Activated T-helper 2 cell treated with anti-CD3 and anti-CD28 coated beads, Interferon-gamma antibody, Interleukin-2, Interleukin-4, amounts not matched to agents 10 μg/mL and 5 μg/mL and 100 μg/mL, durations not matched to agents 14 hours and 24 hours and 36 hours (primary cell): ENCODE measurements at regions not wholly inside any gene's neighbourhood (a gene's known extent, or its start where the extent isn't known, plus 50 kb on each side); places are given as distances from the start of the nearest gene placed in this dataset.
A peak's percentile ranks its signal among the peaks of the same experiment; 100 is the strongest.

ENCODE experiments used
- DNase-seq: peaks from one replicate; pipeline ENCODE4 v3.0.0; 2021; ENCODE audit warnings: low spot score
- H3K27ac Mint-ChIP-seq: one replicate; pipeline ENCODE4 v1.8.0; 2021; ENCODE audit warnings: mixed read lengths
- H3K27me3 Mint-ChIP-seq: one replicate; pipeline ENCODE4 v1.8.0; 2021; ENCODE audit warnings: low read depth, mixed read lengths
- H3K36me3 Mint-ChIP-seq: one replicate; pipeline ENCODE4 v1.8.0; 2021; ENCODE audit warnings: low read depth, mixed read lengths
- H3K4me1 Mint-ChIP-seq: one replicate; pipeline ENCODE4 v1.8.0; 2021; ENCODE audit warnings: low read depth, mixed read lengths
- H3K4me3 Mint-ChIP-seq: one replicate; pipeline ENCODE4 v1.8.0; 2021; ENCODE audit warnings: low read depth, mild to moderate bottlenecking, moderate library complexity, mixed read lengths
- H3K9me3 Mint-ChIP-seq: one replicate; pipeline ENCODE4 v1.8.0; 2021; ENCODE audit warnings: mixed read lengths
- intact Hi-C: fragments of 100-400 bp; cut with micrococcal nuclease; formaldehyde crosslinking; loops from one replicate; pipeline ENCODE4 v1.15.1; 2023

DNA sequence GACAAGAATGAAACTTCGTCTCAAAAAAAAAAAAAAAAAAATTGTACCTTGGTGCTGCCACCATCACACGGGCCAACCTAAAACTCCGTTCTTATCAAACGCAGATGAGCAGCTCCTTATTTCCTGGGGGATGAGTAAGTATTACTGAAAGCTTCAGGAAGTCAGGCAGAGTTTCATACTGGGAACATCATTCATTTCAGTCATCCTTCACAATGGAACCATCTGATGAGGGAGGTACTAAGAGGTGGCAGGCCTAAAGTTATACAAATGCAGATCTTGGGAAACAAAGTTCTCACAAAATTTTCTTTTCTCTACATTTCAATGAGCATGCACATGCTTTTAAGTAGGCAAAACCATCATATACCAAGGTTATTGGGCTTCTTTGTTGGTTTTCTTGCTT is 636.0 kb upstream of the LMCD1 start:
- no peak for DNase-seq
- Mint-ChIP-seq H3K27ac (no peak overlapping the region), H3K36me3 (no peaks in the 10 kb centered on the region), H3K4me3 (no peak overlapping the region), H3K9me3 (peaks cover 4% of the 10 kb centered on the region), H3K4me1 (no peaks in the 10 kb centered on the region), H3K27me3 (no peaks in the 10 kb centered on the region)
- intact Hi-C loops: no loop called here

GRCh38 chr3:7867587-7867986 is 634.0 kb upstream of the LMCD1 start:
- Mint-ChIP-seq H3K4me1 (no peaks in the 10 kb centered on the region), H3K36me3 (no peaks in the 10 kb centered on the region), H3K27me3 (no peaks in the 10 kb centered on the region), H3K27ac (no peak overlapping the region), H3K4me3 (no peak overlapping the region), H3K9me3 (peaks cover 4% of the 10 kb centered on the region)
- DNase-seq: no peak
- intact Hi-C loops: no loop called here

DNA sequence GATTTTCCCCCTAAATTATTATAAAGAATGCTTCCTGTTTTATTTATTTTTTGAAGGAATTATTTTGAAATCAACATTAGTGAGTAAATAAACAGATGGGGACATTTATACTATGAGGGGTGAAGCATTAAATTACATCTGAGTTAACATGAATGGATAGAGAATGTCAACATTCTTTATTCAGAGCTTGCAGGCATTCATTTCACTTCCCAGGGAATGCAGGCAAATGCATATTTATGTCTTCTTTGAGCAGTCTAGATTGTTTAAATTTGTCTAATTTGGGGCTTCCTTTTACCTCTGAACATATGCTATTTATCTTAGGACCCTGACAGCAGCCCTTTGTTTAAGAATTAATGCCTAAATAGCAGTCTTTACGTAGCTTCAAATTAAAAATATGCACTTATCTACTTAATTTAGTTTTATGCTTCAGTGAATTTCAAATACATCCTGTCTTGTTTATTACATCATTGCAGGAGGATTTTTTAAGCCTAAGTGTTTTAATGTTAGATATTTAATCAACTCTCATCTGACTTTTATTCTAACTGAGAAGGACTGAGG is 630.5 kb upstream of the LMCD1 start:
- H3K36me3 Mint-ChIP-seq: no peaks in the 10 kb centered on the region
- H3K4me1 Mint-ChIP-seq: no peaks in the 10 kb centered on the region
- H3K27ac Mint-ChIP-seq: no peak overlapping the region
- H3K9me3 Mint-ChIP-seq: peaks cover 9% of the 10 kb centered on the region
- DNase-seq: no peak
- H3K4me3 Mint-ChIP-seq: no peak overlapping the region
- H3K27me3 Mint-ChIP-seq: no peaks in the 10 kb centered on the region
- intact Hi-C loops: no loop called here

GRCh38 chr3:7874116-7874515 is 627.5 kb upstream of the LMCD1 start:
- no peak overlapping the region for H3K4me3 Mint-ChIP-seq
- intact Hi-C loops: no loop called here
- H3K4me1 Mint-ChIP-seq: peaks cover 9% of the 10 kb centered on the region
- no peak for DNase-seq
- peaks cover 5% of the 10 kb centered on the region for H3K9me3 Mint-ChIP-seq
- no peak overlapping the region for H3K27ac Mint-ChIP-seq
- H3K36me3 Mint-ChIP-seq: no peaks in the 10 kb centered on the region
- no peaks in the 10 kb centered on the region for H3K27me3 Mint-ChIP-seq

- Mint-ChIP-seq H3K4me1 (peaks cover 9% of the 10 kb centered on the region), H3K27ac (no peak overlapping the region), H3K27me3 (no peaks in the 10 kb centered on the region), H3K36me3 (no peaks in the 10 kb centered on the region), H3K4me3 (no peak overlapping the region), H3K9me3 (peaks cover 5% of the 10 kb centered on the region)
- intact Hi-C loops: no loop called here
- no peak for DNase-seq
These were observed 625.7 kb upstream of the LMCD1 start for GRCh38 chr3:7875925-7876324.

DNA sequence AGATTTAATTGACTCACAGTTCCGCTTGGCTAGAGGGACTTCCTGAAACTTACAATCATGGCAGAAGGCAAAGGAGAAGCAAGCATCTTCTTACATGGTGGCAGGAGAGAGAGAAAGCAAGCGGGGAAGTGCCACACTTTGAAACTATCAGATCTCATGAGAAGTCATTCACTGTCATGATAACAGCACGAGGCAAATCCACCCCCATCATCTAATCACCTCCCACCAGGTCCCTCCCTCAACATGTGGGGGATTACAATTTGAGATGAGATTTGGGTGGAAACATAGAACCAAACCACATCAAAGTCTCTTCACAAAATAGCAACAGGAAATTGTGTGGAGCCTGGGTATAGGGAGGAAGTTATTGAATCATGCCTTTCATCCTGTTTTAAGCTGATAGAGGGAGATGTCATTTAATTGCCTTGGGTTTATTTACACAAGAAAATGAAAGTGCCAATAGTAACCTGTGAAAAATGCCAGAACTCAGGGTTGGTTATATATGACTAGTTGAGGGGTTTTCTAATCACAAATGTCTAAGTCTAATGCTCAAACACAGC is 624.8 kb upstream of the LMCD1 start:
- no peak overlapping the region for H3K27ac Mint-ChIP-seq
- H3K4me3 Mint-ChIP-seq: no peak overlapping the region
- intact Hi-C loops: no loop called here
- H3K36me3 Mint-ChIP-seq: no peaks in the 10 kb centered on the region
- DNase-seq: peak; percentile 32
- no peaks in the 10 kb centered on the region for H3K27me3 Mint-ChIP-seq
- H3K4me1 Mint-ChIP-seq: peaks cover 9% of the 10 kb centered on the region
- H3K9me3 Mint-ChIP-seq: peaks cover 5% of the 10 kb centered on the region

GRCh38 chr3:7877312-7877711 is 624.3 kb upstream of the LMCD1 start:
- peaks cover 13% of the 10 kb centered on the region for H3K4me1 Mint-ChIP-seq
- intact Hi-C loops: no loop called here
- H3K4me3 Mint-ChIP-seq: no peak overlapping the region
- no peaks in the 10 kb centered on the region for H3K27me3 Mint-ChIP-seq
- DNase-seq: no peak
- H3K27ac Mint-ChIP-seq: no peak overlapping the region
- H3K36me3 Mint-ChIP-seq: no peaks in the 10 kb centered on the region
- H3K9me3 Mint-ChIP-seq: peaks cover 5% of the 10 kb centered on the region

- H3K4me3 Mint-ChIP-seq: no peak overlapping the region
- intact Hi-C loops: no loop called here
- DNase-seq: no peak
- H3K27ac Mint-ChIP-seq: no peak overlapping the region
- peaks cover 1% of the 10 kb centered on the region for H3K9me3 Mint-ChIP-seq
- H3K27me3 Mint-ChIP-seq: no peaks in the 10 kb centered on the region
- H3K36me3 Mint-ChIP-seq: no peaks in the 10 kb centered on the region
- H3K4me1 Mint-ChIP-seq: peaks cover 13% of the 10 kb centered on the region
These were observed 622.1 kb upstream of the LMCD1 start for GRCh38 chr3:7879572-7879971.

- Mint-ChIP-seq H3K27me3 (no peaks in the 10 kb centered on the region), H3K4me1 (peaks cover 7% of the 10 kb centered on the region), H3K4me3 (no peak overlapping the region), H3K36me3 (no peaks in the 10 kb centered on the region), H3K9me3 (peaks cover 5% of the 10 kb centered on the region), H3K27ac (no peak overlapping the region)
- intact Hi-C loops: no loop called here
- no peak for DNase-seq
These were observed 619.7 kb upstream of the LMCD1 start for GRCh38 chr3:7881946-7882345.

GRCh38 chr3:7897655-7898054 is 604.0 kb upstream of the LMCD1 start:
- no peak overlapping the region for H3K27ac Mint-ChIP-seq
- DNase-seq: no peak
- intact Hi-C loops: no loop called here
- H3K36me3 Mint-ChIP-seq: no peaks in the 10 kb centered on the region
- no peaks in the 10 kb centered on the region for H3K4me1 Mint-ChIP-seq
- H3K27me3 Mint-ChIP-seq: no peaks in the 10 kb centered on the region
- H3K4me3 Mint-ChIP-seq: no peak overlapping the region
- no peaks in the 10 kb centered on the region for H3K9me3 Mint-ChIP-seq

- no peak overlapping the region for H3K27ac Mint-ChIP-seq
- peaks cover 1% of the 10 kb centered on the region for H3K4me1 Mint-ChIP-seq
- H3K4me3 Mint-ChIP-seq: no peak overlapping the region
These were observed 588.3 kb upstream of the LMCD1 start for GRCh38 chr3:7913283-7913682.

DNA sequence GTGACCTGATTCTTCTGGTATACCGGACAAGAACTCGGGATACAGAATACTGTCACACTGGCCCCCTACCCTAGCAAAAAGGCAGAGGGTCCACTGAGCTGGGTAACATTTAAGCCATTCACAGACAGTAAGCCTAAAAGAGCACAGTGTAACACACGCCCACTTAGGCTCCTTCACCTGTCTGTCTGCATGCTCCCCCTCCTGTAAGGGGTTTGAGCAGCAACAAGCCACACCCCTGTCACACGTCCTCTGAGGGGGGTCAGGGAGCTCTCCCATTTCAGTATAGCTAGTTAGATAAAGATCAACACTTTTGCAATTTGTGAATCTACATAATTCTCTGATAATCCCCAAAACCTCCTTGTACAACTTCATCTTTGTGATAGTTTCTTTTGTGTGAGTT is 586.3 kb upstream of the LMCD1 start:
- Mint-ChIP-seq H3K36me3 (no peaks in the 10 kb centered on the region), H3K4me3 (no peak overlapping the region), H3K27me3 (no peaks in the 10 kb centered on the region), H3K9me3 (no peaks in the 10 kb centered on the region), H3K4me1 (peaks cover 1% of the 10 kb centered on the region), H3K27ac (no peak overlapping the region)
- no peak for DNase-seq
- intact Hi-C loops: no loop called here

More at GRCh38 chr3:7913283-7913682, 588.3 kb upstream of the LMCD1 start:
- no peaks in the 10 kb centered on the region for H3K9me3 Mint-ChIP-seq
- H3K36me3 Mint-ChIP-seq: no peaks in the 10 kb centered on the region
- intact Hi-C loops: no loop called here
- no peaks in the 10 kb centered on the region for H3K27me3 Mint-ChIP-seq
- DNase-seq: no peak

DNA sequence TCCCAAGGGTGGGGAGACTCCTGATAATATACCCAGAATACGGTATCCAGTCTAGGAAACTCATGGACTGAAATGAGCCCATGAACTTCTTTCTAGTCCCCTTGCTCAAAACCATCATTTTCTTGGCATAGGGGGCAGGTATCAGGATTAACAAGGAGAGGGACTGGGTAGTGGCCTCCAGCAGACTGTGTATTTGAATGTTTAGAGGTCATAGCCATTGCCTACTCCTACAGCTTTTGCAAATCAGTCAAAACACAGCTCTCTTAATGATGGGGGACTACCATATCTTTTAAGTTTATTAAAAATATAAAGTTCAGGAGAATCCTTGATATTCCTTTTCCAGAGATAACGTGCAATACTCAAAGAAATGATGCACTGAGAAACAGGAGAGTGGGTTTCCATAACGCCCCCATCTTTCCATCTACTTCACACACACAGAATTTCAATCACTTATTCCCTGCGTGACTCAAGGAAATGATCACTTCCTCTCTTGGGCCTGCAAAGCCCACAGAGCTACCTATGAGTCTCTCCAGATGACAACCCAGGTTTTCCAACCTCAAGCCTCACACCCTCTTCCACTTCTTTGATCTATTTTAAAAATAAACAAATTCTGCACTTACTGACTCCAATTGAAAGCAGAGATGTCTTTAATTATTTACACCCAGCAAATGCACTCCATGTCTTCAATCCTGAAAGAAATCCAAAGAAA is 584.0 kb upstream of the LMCD1 start:
- Mint-ChIP-seq H3K27me3 (no peaks in the 10 kb centered on the region), H3K27ac (no peak overlapping the region), H3K4me3 (no peak overlapping the region), H3K4me1 (peaks cover 1% of the 10 kb centered on the region), H3K9me3 (no peaks in the 10 kb centered on the region), H3K36me3 (no peaks in the 10 kb centered on the region)
- DNase-seq: no peak
- intact Hi-C loops: no loop called here
